Body of pancreas (tissue), 4 donors: ENCODE measurements at regions not wholly inside any gene's neighbourhood (a gene's known extent, or its start where the extent isn't known, plus 50 kb on each side); places are given as distances from the start of the nearest gene placed in this dataset.

Source experiments
- CTCF ChIP-seq, 7 experiments: fragments of 450-650 bp in 4 of 7; fragments of 200-600 bp in 3 of 7; sonication (generic) in 3 of 7; IDR thresholded peaks; one replicate each; pipeline ENCODE4 v1.5.1; 2016 to 2019; ENCODE audit warnings: antibody characterized with exemption in 7 of 7
- POLR2A ChIP-seq, 3 donors: fragments of 450-650 bp; IDR thresholded peaks; one replicate each; pipeline ENCODE4 v1.6.1; 2016; ENCODE audit warnings: antibody characterized with exemption in 3 of 3, mild to moderate bottlenecking in 2 of 3

DNA sequence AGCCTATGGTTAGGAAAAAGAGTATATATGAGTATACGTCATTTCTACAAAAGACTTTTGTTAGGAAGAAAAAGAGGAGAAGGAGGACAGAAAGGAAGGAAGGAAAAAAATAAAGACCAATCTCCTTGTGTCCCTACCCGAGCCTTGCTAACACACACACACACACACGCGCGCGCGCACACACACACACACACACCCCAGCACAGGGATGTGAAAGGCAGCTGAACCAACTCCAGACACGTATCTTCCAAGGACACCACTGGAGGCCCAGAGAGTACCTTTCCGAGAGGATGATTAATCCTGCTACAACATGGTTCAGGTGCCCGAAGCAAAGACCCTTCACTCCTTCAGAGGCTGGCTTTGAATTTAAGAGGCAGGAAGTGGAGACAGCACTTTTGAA is 56.9 kb upstream of the GALNT10 start:
- no peak for TF ChIP-seq CTCF (IDR thresholded peaks at IDR 0.05)
- no peak for TF ChIP-seq POLR2A (IDR thresholded peaks at IDR 0.05)
